Fibroblast of lung (primary cell): ENCODE measurements at regions not wholly inside any gene's neighbourhood (a gene's known extent, or its start where the extent isn't known, plus 50 kb on each side); places are given as distances from the start of the nearest gene placed in this dataset.

Source experiments
- EZH2 ChIP-seq: IDR thresholded peaks from 2 replicates; pipeline ENCODE4 v1.5.1; 2012; ENCODE audit warnings: low read length, control low read depth, mild to moderate bottlenecking; ENCODE audit errors: missing control alignments
- TF ChIP-seq, protein P1 (sequence below), 2 donors: IDR thresholded peaks in 1 of 2; conservative IDR thresholded peaks in 1 of 2; 1 replicate in 1 of 2; 2 replicates in 1 of 2; pipeline ENCODE4 v1.5.1; 2011 to 2012; ENCODE audit warnings: low read length in 2 of 2, control low read depth in 1 of 2, inconsistent platforms in 1 of 2, low read depth in 1 of 2, mild to moderate bottlenecking in 1 of 2

DNA sequence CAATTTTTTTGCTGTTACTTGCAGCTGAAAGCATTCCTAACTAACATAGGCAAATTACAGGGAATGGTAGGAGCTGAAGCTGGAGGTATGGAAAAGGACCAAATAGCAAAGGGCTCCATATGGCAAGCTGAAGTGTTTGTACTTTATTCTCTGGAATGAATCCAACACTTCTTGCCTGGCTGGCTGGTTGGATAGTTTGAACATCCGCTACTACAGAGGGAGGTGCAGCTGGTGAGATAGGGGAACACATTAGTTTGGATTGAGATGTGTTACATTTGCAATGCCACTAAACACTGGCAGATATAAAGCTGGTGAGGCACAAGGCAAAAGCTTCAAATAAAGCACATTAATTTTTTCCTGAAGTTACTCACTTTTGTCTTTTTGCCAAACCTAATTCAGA is 291.5 kb downstream of the SP3 start:
- TF ChIP-seq, protein P1, sequence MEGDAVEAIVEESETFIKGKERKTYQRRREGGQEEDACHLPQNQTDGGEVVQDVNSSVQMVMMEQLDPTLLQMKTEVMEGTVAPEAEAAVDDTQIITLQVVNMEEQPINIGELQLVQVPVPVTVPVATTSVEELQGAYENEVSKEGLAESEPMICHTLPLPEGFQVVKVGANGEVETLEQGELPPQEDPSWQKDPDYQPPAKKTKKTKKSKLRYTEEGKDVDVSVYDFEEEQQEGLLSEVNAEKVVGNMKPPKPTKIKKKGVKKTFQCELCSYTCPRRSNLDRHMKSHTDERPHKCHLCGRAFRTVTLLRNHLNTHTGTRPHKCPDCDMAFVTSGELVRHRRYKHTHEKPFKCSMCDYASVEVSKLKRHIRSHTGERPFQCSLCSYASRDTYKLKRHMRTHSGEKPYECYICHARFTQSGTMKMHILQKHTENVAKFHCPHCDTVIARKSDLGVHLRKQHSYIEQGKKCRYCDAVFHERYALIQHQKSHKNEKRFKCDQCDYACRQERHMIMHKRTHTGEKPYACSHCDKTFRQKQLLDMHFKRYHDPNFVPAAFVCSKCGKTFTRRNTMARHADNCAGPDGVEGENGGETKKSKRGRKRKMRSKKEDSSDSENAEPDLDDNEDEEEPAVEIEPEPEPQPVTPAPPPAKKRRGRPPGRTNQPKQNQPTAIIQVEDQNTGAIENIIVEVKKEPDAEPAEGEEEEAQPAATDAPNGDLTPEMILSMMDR (conservative IDR thresholded peaks at IDR 0.05 in 1 of 2, IDR thresholded peaks at IDR 0.05 in 1 of 2; ENCODE audit: low read depth in 1 of 2, low read length in 2 of 2): no peak
- TF ChIP-seq EZH2: no peak
